Calu3 (cell line): ENCODE measurements at regions not wholly inside any gene's neighbourhood (a gene's known extent, or its start where the extent isn't known, plus 50 kb on each side); places are given as distances from the start of the nearest gene placed in this dataset.

Experiments
- BruUV-seq: library from RNA; stranded (reverse); fragments of 400-500 nt; replicated peaks from 2 replicates; lab custom pipeline; 2021; lab: Mats Ljungman, UMichigan
- CTCF ChIA-PET: fragments of 300-600 bp; sonication (Branson Sonifier 250); formaldehyde crosslinking; loops from one replicate; lab custom pipeline; 2022; ENCODE audit warnings: antibody characterized with exemption; lab: Charles Lee
- DNase-seq: peaks from one replicate; pipeline ENCODE4 v3.0.0; 2022
- H3K27ac Mint-ChIP-seq: one replicate; pipeline ENCODE4 v1.8.0; 2022; ENCODE audit warnings: mixed read lengths; ENCODE audit not compliant: unreplicated experiment
- H3K27me3 Mint-ChIP-seq: one replicate; pipeline ENCODE4 v1.8.0; 2022; ENCODE audit warnings: mixed read lengths; ENCODE audit not compliant: unreplicated experiment
- H3K36me3 Mint-ChIP-seq: one replicate; pipeline ENCODE4 v1.8.0; 2022; ENCODE audit warnings: mild to moderate bottlenecking, moderate library complexity, mixed read lengths; ENCODE audit not compliant: insufficient read depth, unreplicated experiment
- H3K4me1 Mint-ChIP-seq: one replicate; pipeline ENCODE4 v1.8.0; 2022; ENCODE audit warnings: mild to moderate bottlenecking, low read depth, mixed read lengths; ENCODE audit not compliant: unreplicated experiment
- H3K4me3 Mint-ChIP-seq: one replicate; pipeline ENCODE4 v1.8.0; 2022; ENCODE audit warnings: mild to moderate bottlenecking, low read depth, moderate library complexity, mixed read lengths; ENCODE audit not compliant: unreplicated experiment
- H3K9me3 Mint-ChIP-seq: one replicate; pipeline ENCODE4 v1.8.0; 2022; ENCODE audit warnings: low read depth, mixed read lengths; ENCODE audit not compliant: unreplicated experiment
- intact Hi-C: fragments of 100-400 bp; cut with micrococcal nuclease; formaldehyde crosslinking; loops from one replicate; pipeline ENCODE4 v1.10.0; 2022; ENCODE audit not compliant: unreplicated experiment
- TF ChIP-seq, protein P1 (sequence below): fragments of 200-600 bp; IDR thresholded peaks from one replicate; pipeline ENCODE4 v1.8.0; 2022; ENCODE audit warnings: antibody characterized with exemption; ENCODE audit not compliant: unreplicated experiment

DNA sequence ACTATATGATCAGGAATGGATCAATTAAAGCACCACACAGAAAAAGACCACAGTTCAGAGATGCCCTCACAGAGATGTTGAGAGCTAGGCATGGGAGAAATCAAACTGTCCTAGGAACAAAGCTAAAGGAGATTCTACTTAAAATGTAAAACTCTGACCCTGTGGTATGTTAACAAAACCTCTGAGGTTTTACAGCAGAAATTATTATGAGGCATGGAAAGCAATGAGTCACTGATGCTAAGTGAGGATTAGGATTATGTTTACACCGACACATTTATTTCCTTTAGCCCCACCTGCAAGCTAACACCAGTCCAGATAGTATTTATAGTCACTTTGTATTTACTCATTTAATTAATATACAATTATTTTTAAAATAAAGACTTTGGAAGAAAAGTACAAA lies 1242.2 kb downstream of the OTOL1 start:
- intact Hi-C loops = no loop called here
- no peaks in the 10 kb centered on the region for H3K4me1 Mint-ChIP-seq
- no peaks in the 10 kb centered on the region for H3K27me3 Mint-ChIP-seq
- no peak overlapping the region for H3K4me3 Mint-ChIP-seq
- H3K27ac Mint-ChIP-seq = no peak overlapping the region
- H3K36me3 Mint-ChIP-seq = no peaks in the 10 kb centered on the region
- DNase-seq = no peak
- TF ChIP-seq, protein P1, sequence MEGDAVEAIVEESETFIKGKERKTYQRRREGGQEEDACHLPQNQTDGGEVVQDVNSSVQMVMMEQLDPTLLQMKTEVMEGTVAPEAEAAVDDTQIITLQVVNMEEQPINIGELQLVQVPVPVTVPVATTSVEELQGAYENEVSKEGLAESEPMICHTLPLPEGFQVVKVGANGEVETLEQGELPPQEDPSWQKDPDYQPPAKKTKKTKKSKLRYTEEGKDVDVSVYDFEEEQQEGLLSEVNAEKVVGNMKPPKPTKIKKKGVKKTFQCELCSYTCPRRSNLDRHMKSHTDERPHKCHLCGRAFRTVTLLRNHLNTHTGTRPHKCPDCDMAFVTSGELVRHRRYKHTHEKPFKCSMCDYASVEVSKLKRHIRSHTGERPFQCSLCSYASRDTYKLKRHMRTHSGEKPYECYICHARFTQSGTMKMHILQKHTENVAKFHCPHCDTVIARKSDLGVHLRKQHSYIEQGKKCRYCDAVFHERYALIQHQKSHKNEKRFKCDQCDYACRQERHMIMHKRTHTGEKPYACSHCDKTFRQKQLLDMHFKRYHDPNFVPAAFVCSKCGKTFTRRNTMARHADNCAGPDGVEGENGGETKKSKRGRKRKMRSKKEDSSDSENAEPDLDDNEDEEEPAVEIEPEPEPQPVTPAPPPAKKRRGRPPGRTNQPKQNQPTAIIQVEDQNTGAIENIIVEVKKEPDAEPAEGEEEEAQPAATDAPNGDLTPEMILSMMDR = no peak
- CTCF ChIA-PET = no interaction called here
- BruUV-seq = no TSS peak
- H3K9me3 Mint-ChIP-seq = no peaks in the 10 kb centered on the region

DNA sequence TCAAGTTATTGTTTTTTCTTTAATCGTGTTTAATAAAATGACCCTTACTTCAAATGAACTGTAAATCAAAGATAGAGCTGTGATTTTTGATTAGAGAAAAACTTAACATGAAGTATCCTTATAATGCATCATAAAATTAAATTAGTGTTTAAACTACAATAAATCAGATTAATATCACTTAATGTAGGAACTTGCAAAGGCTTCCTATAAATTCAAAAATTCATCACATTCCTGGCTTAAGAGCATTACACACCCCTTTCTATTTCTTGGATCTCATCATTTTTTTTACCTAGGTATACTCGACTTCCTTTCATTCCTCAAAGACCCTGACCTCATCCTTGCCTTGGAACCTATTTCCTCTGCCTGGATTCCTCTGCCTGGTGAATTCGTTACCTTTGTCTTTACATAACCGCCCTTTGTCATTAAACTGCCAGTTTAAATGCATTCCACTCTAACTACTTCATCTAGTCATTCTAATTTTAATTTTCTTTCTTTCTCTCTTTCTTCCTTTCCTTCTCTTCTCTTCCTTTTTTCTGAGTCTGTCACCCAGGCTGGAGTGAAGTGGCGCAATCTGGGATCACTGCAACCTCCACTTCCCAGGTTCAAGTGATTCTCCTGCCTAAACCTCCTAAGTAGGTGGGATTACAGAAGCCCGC lies 1244.5 kb downstream of the OTOL1 start:
- H3K9me3 Mint-ChIP-seq = no peaks in the 10 kb centered on the region
- no peaks in the 10 kb centered on the region for H3K36me3 Mint-ChIP-seq
- H3K4me3 Mint-ChIP-seq = no peak overlapping the region
- no TSS peak for BruUV-seq
- DNase-seq = no peak
- H3K27ac Mint-ChIP-seq = no peak overlapping the region
- intact Hi-C loops = no loop called here
- TF ChIP-seq, protein P1 = no peak
- CTCF ChIA-PET = no interaction called here
- H3K4me1 Mint-ChIP-seq = no peaks in the 10 kb centered on the region
- H3K27me3 Mint-ChIP-seq = no peaks in the 10 kb centered on the region

DNA sequence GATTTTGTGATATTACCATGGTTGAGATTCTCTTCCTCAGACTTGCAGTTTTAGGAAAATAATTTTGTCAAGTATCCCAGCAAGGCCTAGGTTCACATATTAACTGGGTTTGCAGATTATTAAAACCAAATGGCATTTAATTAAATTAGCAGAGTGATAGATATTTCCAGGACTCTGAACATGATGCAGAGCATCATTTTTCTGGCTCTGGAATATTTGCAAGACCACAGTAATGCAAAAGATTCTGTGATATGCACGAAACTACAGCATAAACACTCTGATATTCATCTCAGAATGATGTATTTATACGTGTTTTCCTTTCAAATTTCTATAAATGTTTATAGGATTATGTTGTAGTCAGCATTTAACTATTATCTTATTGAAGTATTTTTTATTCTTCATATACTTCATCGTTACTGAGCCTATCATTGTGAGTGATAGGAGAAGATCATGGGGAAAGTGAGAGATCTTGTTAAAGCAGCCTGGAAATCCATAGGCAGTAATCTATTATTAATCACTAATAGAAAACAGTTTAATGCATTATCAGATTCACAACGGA lies 1245.6 kb downstream of the OTOL1 start:
- Mint-ChIP-seq H3K27me3 (no peaks in the 10 kb centered on the region), H3K27ac (no peak overlapping the region), H3K36me3 (no peaks in the 10 kb centered on the region), H3K4me1 (no peaks in the 10 kb centered on the region), H3K4me3 (no peak overlapping the region), H3K9me3 (peaks cover under 1% of the 10 kb centered on the region)
- no TSS peak for BruUV-seq
- TF ChIP-seq, protein P1 = no peak
- intact Hi-C loops = no loop called here
- no peak for DNase-seq
- CTCF ChIA-PET = interaction anchor here (0.6 kb wide), 1 partner anchor 52 kb away, joined by 3 read pairs; no protein-coding TSS in a partner anchor

DNA sequence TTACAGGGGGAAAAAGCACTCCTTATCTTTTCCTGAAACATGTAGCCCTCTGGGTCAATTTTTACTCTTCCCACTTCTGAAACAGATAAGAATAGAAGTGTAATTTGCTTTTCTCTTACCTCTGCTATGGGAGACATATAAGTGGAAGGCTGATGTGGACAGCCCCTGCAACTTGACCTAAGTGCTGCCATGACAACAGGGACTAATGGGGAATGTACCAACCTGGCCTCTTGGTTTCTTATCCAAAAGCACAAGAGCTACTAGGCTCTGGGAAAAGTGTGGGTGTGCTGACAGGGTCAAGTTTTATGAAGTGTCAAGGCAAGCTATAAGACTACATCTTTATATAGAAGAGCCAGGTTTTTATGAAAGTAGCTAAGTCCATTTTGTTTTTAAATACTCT lies 1246.5 kb downstream of the OTOL1 start:
- H3K36me3 Mint-ChIP-seq = no peaks in the 10 kb centered on the region
- CTCF ChIA-PET = no interaction called here
- H3K4me1 Mint-ChIP-seq = no peaks in the 10 kb centered on the region
- H3K27me3 Mint-ChIP-seq = no peaks in the 10 kb centered on the region
- peaks cover 3% of the 10 kb centered on the region for H3K9me3 Mint-ChIP-seq
- TF ChIP-seq, protein P1 = no peak
- no peak overlapping the region for H3K27ac Mint-ChIP-seq
- DNase-seq = no peak
- no TSS peak for BruUV-seq
- intact Hi-C loops = no loop called here
- H3K4me3 Mint-ChIP-seq = no peak overlapping the region
